ENCODE measurements at regions not wholly inside any gene's neighbourhood (a gene's known extent, or its start where the extent isn't known, plus 50 kb on each side); places are given as distances from the start of the nearest gene placed in this dataset.
"Not testable (repeated sequence)": the region's sequence is repeated elsewhere in the genome, so short reads cannot be mapped to it uniquely, and the experiment has no call there.

GRCh38 chr4:81330018-81330417, 115.0 kb upstream of the PRKG2 start:
- DNase-seq (ENCODE audit: low read depth, low spot score): no peak
- in situ Hi-C loops (cut with HindIII; ENCODE audit: low pct_unique_long_range_greater_than_20kb, low sequenced_read_pairs): no loop called here

GRCh38 chr4:81326581-81326980, 111.6 kb upstream of the PRKG2 start:
- in situ Hi-C loops (cut with HindIII; ENCODE audit: low pct_unique_long_range_greater_than_20kb, low sequenced_read_pairs): no loop called here

GRCh38 chr4:81324594-81324993, 109.6 kb upstream of the PRKG2 start:
- in situ Hi-C loops (cut with HindIII; ENCODE audit: low pct_unique_long_range_greater_than_20kb, low sequenced_read_pairs); DNase-seq (ENCODE audit: low read depth, low spot score): not testable (repeated sequence)

More at GRCh38 chr4:81326581-81326980, 111.6 kb upstream of the PRKG2 start:
- no peak for DNase-seq (ENCODE audit: low read depth, low spot score)

- in situ Hi-C loops (cut with HindIII; ENCODE audit: low pct_unique_long_range_greater_than_20kb, low sequenced_read_pairs): no loop called here
- DNase-seq (ENCODE audit: low read depth, low spot score): no peak
These were observed 104.6 kb upstream of the PRKG2 start for GRCh38 chr4:81319657-81320056.

- DNase-seq (ENCODE audit: low read depth, low spot score): no peak
- in situ Hi-C loops (cut with HindIII; ENCODE audit: low pct_unique_long_range_greater_than_20kb, low sequenced_read_pairs): no loop called here
These were observed 100.0 kb upstream of the PRKG2 start for GRCh38 chr4:81314897-81315470.

DNA sequence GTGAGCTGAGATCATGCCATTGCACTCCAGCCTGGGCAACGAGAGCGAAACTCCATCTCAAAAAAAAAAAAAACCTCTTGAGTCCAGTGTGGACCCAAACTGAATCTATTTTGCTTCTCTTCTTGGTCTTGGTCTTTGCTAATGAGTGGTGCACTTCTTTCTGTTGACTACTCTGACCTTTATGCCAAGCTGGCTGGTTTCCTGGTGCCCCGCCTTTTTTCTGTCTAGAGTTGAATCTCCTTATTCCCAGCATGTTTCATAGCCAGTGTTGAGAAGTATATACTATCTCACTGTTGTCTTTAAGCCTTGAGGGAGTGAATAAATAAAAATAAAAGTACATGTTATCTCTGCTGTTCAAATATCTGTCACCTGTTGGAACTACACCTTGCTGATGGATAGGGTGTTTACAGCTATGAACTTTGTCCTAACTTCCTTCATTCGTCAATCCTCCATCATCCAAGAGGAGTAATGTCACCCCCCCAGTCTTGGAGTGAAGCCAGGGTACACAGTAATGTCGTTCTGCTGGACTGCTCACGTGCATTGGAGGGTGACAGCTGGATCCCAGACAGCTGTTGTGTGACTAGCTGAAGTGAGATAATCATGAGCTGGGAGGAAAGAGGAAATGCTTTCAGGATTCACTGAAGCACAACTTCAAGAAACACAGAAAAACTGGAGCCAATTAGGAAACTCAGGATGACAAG, 99.3 kb upstream of the PRKG2 start:
- in situ Hi-C loops (cut with HindIII; ENCODE audit: low pct_unique_long_range_greater_than_20kb, low sequenced_read_pairs): no loop called here
- no peak for DNase-seq (ENCODE audit: low read depth, low spot score)

DNA sequence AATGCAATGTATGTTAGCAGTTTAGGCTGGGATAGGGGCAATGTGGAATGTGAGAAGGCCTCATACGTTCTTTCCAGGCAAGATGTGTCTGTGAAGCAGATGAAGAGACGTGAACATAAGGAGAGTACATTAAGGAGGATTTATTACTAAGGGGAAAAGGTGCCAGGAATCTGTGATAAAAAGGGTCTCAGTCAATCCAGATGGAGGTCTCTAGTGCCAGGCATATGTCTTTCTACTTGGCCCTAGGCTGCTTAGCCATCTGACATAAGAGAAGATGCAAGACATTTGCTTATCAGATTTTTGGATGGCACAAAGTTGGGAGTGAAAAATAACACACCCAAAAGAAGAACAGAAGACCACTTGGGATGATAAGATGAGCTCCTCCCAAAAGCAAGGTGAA, 93.0 kb upstream of the PRKG2 start:
- in situ Hi-C loops (cut with HindIII; ENCODE audit: low pct_unique_long_range_greater_than_20kb, low sequenced_read_pairs): no loop called here
- DNase-seq (ENCODE audit: low read depth, low spot score): no peak

DNA sequence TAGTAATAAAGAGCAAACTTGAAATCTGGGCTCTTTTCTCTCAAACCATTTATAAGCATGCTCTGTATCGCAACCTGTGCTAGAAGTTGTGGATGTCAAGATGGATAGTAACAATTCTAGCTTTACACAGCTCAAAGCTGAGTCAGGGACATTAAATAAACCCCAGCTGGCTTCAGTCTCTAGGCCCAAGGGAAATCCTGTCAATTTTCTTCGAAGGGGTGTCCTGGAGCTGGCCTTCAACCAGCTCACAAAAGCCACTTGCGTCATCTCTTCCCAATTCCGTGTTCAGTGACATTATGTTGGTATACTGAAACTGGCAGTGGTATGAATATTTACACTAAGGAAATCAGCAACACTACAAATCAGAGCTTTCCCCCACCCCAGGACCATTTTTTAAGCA, 89.8 kb upstream of the PRKG2 start:
- no peak for DNase-seq (ENCODE audit: low read depth, low spot score)
- in situ Hi-C loops (cut with HindIII; ENCODE audit: low pct_unique_long_range_greater_than_20kb, low sequenced_read_pairs): no loop called here

DNA sequence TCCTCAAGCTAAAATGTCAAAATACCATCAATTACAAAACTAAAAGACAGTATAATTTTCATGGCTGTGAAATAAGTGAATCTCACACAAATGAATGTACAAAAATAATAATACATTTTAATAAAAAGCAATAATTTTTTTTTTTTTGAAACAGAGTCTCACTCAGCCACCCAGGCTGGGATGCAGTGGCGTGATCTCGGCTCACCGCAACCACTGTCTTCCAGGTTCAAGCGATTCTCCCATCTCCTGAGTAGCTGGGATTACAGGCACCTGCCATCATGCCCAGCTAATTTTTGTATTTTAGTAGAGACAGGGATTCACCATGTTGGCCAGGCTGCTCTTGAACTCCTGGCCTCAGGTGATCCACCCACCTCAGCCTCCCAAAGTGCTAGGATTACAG, 85.3 kb upstream of the PRKG2 start:
- in situ Hi-C loops (cut with HindIII; ENCODE audit: low pct_unique_long_range_greater_than_20kb, low sequenced_read_pairs); DNase-seq (ENCODE audit: low read depth, low spot score): not testable (repeated sequence)

DNA sequence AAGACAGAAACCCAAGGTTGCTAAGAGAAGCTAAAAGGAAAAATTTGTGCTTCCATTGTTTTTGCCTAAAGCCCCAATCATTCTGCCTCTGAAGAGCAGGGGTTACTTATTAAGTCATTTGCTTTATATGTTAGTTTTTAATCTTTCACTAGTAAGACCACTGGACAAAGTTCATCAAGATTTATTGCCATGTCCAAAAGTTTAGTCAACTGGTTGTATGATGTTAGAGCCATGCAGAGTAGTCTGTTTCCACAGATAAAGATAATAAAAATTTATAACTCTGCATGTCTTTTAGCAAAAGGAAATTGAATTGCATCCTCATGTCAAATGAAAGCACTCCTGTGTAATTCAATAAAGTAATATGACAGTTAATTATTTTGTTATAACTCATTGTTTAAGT, 75.8 kb upstream of the PRKG2 start:
- no peak for DNase-seq (ENCODE audit: low read depth, low spot score)
- in situ Hi-C loops (cut with HindIII; ENCODE audit: low pct_unique_long_range_greater_than_20kb, low sequenced_read_pairs): no loop called here

GRCh38 chr4:81287101-81287500, 72.1 kb upstream of the PRKG2 start:
- in situ Hi-C loops (cut with HindIII; ENCODE audit: low pct_unique_long_range_greater_than_20kb, low sequenced_read_pairs): no loop called here
- no peak for DNase-seq (ENCODE audit: low read depth, low spot score)

DNA sequence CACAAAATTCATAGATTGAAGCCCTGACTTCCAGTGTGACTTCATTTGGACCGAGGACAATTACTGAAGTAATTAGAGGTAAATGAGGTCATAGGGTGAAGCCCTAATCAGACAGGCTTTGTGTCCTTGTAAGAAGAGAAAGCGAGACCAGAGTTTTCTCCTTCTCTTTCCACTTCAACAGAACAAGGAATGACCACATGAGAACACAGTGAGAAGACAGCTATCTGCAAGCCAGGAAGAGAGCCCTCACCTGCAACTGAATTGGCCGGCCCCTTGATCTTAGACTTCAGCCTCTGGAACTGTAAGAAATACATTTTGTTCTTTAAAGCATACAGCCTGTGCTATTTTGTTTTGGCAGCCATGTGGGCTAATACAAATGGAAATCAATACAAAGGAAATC, 67.1 kb upstream of the PRKG2 start:
- DNase-seq (ENCODE audit: low read depth, low spot score): no peak
- in situ Hi-C loops (cut with HindIII; ENCODE audit: low pct_unique_long_range_greater_than_20kb, low sequenced_read_pairs): no loop called here

- no peak for DNase-seq (ENCODE audit: low read depth, low spot score)
- in situ Hi-C loops (cut with HindIII; ENCODE audit: low pct_unique_long_range_greater_than_20kb, low sequenced_read_pairs): no loop called here
These were observed 59.4 kb upstream of the PRKG2 start for GRCh38 chr4:81274460-81274859.

DNA sequence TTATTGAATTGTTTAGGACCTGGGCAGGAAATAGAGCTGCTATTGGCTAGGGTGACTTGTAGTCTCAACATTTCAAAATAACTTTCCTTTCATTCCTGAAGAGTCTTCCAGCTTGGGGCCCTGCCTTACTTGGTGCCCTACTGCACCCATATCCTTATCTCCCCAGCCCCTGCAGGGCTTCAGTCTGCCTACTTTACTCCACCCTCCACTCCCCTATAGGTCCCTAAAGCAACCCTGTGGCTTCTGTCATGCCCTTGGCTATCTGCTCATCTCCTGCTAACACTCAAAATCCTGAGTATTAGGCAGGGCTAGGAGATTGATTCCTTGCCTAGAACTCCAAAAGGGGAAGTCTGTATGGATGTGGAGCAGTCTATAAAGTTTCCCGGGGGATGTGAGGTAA, 57.6 kb upstream of the PRKG2 start:
- no peak for DNase-seq (ENCODE audit: low read depth, low spot score)
- in situ Hi-C loops (cut with HindIII; ENCODE audit: low pct_unique_long_range_greater_than_20kb, low sequenced_read_pairs): no loop called here

Small RNAs in the stretch of these regions (small RNA-seq; reads per million reads assigned to genes)
- 0.02 to 0.72 reads per million in 2 experiments for gene RNU5A-2P
